NCI-H748 (cell line): ENCODE measurements at regions not wholly inside any gene's neighbourhood (a gene's known extent, or its start where the extent isn't known, plus 50 kb on each side); places are given as distances from the start of the nearest gene placed in this dataset.

Source experiments
- DNase-seq: peaks from one replicate; lab custom pipeline; 2025; ENCODE audit not compliant: unreplicated experiment; lab: John Stamatoyannopoulos, UW

DNA sequence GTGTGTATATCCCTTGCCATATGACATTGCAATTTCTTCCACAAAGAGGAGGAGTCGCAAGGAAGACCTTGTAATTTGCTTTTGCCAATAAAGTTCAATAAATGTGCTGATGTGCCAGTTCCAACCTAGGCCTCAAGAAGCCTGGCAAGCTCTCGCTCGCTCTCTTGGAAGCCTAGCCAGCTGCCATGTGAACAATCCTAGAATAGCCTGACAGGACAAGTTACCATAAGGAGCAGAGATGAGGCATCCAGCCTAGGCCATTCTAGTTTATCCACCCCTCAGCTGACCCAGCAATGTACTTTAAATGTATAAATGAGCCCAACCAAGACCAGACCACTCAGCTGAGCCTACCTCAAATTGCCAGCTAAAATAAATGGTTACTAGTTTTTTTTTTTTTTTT, 145.7 kb upstream of the QRFPR start:
- DNase-seq: no peak

DNA sequence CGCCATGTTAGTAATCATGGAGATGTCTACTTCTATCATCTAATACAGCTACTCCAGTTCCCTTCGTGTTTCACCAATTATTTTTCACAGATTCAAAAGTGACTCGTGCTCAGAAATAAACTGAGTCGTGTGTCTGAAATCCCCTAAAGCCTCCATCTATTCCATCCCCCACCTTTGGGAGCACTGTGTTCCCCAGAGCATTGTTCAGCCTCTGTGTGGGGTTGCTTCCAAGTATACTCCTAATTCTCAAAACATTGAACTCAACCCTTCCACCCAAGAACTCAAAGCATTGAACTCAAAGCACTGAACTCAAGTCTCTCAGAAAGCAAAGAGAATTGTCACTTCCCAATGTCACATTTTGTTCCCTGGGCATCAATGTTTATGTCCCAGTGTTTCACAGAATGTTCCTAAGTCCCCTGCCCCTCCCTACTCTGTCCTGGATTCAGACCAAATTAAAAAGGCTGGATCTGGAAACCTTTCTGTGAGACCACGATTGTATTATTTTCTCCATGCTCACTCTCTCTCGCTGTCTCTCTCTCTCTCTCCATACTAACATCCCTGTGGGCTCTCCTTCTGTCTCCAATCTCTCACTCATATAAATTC, 138.5 kb upstream of the QRFPR start:
- DNase-seq: no peak

DNA sequence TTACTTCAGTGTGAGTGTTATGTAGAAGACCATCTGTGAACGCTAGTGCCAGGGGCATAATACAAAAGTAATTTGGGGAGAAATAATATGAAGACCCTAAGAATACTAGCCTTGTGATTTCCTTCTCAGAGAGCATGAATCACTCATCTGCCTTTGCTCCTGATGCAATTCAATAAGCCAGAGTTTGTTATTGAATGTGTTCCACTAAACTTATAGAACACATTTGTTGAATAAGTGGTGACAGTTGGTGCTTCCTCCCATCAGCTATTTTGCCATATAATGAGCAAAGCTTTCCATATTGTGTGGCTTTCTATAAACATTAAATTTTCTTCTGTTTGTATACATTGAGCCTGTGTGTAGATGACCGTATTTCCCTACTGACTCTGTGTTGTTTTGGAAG, 136.4 kb upstream of the QRFPR start:
- no peak for DNase-seq

DNA sequence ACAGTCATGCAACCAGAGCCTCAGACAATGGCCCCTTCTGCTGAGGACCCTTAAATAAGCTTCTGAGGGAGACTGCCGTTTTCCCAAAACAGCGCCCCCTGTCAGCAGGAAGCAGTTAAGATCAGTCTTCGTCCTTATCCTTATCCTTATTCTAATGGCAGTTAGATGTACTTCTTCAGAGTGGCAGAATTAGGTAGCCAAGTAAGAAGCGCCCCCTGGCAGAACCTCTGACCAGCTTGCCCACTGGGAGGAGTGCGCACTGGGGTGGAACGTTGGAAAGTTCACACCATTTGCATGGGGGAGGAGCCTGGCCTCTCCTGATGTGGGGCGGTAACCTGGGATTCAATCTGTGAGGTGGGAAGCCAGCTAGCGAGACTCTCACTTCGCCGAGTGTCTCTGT, 133.6 kb upstream of the QRFPR start:
- no peak for DNase-seq

DNA sequence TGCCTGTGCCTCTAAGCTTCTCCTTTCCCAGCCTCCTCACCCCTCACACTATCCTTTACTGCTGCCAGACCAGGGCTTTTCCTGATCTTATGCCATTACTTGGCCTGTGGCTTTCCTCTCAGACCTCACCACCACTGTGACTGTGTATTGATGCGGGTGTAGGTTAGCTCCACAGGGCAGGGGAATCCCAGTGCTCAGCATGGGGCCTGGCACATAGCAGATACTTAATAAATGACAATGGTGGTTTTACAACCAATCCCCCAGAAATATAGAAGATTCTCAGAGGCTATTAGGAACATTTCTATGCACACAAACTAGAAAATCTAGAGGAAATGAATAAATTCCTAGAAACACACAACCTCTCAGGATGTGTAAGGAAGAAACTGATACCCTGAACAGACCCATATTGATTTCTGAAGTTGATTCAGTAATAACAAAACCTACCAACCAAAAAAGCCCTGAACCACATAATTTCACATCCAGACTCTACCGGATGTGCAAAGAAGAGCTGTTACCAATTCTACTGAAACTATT, 129.6 kb upstream of the QRFPR start:
- DNase-seq: no peak

DNA sequence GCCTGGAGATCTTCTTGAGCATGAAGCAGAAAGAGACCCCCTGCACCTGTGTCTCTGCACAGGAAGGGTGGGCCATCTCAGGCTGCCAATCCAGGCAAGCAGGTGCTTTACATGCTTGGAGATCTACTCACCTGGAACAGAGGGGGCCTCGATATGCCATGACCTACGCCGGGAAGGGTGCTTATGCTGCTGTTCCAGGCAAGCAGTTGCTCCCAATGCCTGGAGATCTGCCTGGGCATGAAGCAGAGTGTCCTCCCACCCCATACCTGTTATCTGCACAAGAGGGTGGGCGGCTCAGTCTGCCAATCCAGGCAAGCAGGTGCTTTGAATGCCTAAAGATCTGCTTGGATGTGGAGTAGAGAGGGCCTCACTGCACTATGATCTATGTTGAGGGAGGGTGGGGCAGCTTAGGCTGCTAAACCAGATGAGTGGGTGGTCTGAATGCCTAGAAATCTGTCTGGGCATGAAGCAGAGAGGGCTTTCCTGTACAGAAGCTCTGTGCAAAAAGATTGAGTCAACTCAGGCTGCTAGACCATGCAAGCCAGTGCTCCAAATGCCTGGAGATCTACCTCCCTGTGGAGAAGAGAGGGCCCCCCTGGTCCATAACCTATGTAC, 104.5 kb upstream of the QRFPR start:
- no peak for DNase-seq

DNA sequence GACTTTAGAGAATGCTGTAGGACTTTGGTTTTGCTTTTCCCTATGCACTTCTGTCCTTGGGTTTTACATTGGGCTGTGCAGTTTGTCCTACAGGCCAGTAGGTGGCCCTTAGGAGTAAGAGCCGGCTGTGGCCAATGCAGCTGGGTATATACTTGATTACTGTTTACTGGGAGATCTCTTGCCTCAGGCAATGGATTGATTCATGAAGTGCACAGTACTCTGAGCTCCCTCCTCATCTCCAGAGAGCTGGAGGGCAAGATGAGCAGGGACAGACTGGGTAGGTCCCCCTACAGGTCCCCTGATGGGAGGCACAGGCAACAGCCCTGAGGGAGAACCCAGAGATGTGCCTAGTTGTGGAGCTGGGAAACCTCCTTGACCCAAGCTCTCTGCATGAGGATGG, 103.8 kb upstream of the QRFPR start:
- peak; percentile 50 for DNase-seq

DNA sequence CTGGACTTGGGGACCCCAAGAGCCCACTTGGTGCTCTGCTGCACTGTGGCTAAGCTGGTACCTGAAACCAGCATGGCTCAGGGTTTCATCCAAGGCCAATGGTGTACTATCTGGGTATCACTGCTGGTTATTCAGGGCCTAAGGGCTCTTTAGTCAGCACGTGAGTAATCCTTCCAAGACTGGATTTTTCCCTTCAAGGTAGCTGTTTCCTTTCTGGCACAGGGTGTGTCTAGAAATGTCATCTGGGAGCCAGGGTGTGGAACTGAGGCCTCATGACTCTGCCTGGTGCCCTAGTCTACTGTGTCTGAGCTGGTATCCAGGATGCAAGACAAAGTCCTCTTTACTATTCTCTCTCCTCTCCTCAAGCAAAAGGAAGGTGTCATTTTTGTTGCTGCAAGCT, 99.0 kb upstream of the QRFPR start:
- DNase-seq: no peak

DNA sequence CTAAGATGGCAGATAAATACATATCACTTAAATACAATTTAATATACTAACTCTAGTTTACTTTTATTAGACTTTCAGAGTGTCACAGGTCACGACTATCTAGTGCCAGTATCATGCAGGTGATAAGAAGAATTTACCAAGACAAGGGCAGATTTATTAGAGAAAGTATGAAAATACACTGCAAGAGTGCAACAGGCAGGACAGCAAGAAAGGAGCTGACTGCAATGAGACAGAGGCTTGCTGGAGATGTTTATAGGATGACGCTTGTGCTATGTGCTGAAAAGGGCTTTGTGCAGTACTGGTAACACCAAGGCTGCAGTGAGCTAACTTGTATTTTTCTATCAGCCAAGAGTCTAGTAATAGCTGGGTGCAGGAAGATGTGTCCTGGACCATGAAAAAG, 96.7 kb upstream of the QRFPR start:
- DNase-seq: no peak

DNA sequence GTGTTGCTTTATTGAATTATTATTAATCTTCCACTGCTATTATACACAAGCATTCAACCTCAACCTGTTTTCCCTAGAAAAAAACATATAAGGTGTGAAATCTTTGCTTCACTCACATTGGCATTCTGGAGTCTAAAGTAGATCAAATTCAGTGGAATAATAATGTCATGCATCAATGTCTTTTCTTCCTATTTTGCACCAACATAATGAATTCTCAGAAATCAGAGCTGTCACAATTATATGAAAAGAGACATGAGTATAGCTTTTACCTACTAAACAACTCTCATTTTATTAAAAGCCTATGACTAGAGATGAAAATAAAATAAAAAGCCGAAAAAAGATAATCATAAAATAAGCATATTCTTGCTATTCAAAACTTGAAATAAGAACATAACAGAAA, 96.3 kb upstream of the QRFPR start:
- no peak for DNase-seq

DNA sequence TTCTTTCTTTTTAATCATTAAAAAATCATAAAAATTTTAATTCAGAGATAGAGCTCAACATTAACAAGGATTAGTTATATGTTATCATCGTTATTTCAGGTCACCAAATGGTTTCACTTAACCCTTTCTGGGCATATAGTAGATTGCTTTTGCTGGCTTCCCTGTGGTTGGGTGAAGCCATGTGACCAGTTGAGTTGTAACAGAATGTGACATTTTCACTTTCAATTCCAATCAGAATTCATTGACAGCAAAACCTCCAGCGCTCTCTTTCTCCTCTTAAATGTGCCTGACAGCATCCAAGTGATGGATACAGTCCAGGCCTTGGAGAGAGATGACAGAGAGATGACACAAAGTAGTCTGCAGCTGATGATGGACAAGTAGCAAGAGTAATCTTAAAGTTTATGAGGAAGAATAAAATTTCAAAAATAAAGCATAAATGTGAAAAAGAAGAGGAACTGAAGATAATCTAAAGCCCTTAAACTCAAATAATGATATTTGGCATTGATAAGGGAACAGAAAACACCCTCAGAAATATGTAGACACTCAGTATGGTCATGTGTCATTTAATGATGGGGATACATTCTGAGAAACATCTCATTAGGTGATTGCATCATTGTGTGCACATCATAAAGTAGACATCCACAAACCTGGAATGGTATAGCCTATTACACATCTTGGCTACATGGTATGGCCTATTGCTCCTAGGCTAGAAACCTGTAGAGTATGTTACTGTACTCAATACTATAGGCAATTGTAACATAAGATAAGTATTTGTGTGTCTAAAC, 92.3 kb upstream of the QRFPR start:
- no peak for DNase-seq

DNA sequence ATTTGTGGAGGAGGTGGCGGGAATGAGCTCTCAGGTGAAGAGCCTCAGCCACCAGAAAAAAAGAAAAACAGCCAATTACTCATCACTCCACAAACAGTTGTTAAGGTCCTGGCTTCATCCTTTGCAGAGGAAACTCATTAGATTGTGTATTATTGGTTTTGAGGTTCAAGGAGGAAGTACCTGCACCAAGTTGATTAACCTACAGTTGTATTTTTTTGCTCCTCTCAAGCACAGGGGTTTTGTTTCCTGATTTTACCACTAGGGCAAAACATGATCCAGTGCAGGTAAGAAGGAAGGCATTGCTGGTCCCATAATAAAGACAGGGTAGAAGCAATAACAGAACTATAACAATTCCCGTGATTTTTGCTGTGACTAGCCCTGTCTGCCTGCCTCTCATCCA, 84.0 kb upstream of the QRFPR start:
- DNase-seq: no peak

DNA sequence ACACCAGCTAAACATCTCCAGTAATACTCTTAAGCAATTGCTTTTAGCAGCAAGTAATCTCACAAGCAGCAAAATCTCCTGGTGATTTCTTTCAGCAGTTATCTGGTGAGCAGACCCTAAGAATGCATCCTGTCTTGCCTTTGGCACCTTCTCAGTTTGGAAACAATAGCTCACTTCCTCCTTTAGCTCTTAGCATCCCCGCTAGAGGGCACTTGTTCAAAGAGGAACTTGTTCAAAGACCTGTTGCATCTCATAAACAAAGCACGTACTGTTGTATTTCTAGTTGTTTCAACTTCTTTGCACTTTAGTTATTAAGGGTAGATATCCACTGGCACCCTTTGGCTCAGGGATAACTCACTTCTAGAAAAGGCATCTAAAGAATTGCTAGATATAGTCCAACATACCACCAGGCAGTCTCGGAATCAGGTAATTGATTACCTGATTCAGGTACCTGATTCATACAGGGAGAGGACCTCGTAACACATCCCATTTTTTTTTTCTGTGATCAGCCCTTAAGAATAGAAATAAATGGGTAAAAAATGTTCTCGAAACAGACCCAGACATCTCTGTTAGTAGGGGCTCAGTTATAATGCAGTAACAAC, 81.9 kb upstream of the QRFPR start:
- peak; percentile 57 for DNase-seq

DNA sequence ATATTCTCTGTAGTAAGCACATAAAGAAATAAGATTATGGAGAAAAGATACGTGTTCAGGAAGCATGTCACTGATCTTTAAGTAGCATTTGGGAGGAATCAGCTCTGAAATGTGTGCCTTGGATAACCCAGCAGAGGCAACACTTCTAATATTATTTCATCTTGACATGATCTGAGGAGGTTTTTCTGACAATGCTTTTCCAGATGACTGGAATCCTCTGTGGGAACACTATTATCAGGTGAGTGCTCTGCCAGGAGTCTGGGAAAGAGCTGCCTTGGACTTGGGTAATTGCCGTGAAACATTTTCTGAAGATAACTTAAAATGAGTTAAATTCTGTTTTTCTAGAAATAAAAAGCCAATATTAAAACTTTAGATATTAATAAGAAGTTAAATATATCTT, 78.2 kb upstream of the QRFPR start:
- DNase-seq: no peak

DNA sequence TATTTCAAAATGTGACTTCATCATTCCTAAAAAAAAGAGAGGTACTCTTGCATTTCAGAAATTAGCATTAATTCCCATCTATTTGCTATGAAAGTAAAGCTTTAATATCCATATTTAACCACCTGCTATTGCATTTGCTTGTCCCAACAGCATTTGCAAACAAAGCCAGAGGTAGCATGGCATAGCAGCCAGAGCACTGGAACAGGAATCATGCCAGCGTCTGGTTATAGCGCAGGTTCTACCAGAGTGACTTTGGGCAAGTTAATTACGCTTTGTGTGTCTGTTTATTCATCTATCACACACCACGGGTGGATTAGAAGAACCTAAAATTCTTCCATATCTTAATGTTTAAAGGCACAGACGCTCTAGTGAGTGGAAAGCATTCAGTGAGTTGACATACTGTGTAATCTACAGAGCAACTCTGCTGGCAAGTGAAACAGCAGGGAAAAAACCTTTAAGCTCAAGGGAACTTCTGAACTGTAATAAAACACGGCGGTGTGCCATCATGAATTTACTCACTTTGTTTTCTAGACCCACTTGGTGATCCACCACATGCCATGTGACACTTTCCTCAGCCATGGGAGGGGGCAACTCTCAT, 76.6 kb upstream of the QRFPR start:
- DNase-seq: no peak

DNA sequence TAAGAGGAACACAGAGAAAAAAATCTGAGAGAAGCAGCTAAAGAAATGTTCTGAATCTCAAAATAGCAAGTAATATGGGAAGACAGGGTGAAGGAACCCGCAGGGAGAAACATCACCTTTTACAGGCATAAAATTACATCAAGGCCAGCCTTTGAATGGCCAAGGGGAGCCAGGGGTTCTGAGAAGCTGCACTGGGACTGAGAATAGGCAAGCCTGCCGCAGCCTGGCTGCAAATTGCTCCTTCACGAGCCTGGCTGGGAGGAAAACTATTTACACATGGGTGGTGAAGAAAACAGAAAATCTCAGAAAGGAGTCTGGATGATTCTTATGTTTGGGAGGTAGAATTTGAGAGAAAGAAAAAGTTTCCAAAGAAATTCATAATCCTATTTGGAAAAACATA, 74.5 kb upstream of the QRFPR start:
- no peak for DNase-seq

DNA sequence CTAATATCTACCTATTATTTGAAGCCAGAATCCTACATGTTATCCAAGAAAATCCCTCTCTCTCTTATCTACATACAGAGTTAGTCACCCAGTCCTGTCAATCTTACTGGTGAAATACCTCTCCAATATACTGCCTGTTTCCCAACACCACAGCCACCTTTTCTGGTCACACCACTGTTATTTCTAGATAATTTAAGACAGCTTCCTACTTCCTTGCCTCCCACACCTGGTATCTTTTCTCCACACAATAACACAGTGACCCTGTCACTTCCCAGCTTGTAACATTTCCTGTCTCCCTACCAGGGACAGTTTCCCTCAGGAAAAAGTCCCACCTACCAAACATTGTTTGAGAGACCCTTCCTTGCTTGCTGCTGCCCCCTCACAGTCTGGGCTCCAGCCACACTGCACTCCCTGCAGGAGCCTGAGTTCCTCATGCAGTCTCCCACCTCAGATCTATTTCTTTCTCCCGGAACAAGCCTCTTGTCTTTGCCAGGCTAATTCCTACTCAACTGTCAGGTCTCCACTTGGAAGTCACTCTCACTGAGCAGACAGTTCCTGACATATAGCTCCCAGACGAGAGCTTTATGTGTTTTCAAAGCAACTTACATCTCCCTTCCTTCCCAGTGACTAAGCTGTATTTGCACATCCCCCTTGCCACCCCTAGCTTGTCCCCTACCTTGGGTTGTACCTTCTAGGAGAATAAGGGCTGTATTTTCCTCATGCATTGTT, 73.6 kb upstream of the QRFPR start:
- no peak for DNase-seq

DNA sequence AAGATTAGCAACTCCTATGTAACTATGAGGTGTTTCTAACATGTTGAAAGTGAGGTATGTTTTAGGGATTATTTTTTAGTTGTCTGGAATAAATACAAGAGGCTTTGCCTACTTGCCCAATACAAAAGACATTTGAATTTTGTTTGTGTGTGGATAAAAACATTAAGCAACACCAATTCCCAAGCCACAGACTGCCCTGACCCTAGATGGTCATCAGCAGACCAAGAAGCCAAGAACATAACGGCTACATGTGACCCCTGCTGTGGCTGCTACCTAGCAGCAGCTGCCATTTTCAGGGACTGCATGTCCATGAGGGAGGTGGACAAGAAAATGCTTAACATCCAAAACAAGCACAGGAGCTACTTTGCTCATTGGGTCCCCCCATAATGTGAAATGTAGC, 70.5 kb upstream of the QRFPR start:
- DNase-seq: no peak

DNA sequence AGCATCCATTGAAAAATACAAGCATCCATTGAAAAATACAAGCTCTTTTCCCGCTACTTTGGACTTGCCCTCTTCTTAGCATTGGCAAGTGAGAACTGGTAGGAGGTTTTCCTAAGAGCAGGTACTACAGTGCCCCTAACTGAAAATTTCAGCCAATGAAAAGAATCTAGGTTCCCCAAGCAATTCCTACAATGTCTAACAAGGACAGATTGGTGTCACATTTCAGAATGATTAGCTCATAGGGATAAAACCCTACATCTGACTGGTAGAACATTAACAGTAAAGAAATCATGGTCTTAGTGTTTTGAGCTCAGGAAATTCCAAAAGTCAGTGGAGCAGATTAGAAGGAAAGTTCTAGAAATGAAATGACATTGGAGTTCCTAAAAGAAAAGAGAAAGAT, 68.6 kb upstream of the QRFPR start:
- no peak for DNase-seq

DNA sequence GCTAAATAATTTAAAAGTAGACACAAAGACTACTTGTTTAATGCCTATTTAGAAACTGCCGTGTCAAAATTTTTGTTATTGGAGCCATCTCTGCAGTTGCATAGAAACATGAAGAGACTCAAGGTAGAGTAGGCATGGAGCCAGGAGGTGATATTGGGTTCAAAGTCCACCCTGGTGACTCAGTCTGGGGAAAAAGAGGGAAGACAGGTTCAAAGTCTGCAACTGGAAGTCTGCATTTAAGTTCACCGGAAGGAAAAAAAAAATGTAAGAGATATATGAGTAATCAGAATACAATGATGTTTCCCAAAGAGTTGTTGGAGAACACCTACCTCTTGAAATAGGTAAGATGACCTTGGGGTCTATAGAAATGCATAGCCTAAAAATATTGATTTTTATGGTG, 67.4 kb upstream of the QRFPR start:
- DNase-seq: no peak

DNA sequence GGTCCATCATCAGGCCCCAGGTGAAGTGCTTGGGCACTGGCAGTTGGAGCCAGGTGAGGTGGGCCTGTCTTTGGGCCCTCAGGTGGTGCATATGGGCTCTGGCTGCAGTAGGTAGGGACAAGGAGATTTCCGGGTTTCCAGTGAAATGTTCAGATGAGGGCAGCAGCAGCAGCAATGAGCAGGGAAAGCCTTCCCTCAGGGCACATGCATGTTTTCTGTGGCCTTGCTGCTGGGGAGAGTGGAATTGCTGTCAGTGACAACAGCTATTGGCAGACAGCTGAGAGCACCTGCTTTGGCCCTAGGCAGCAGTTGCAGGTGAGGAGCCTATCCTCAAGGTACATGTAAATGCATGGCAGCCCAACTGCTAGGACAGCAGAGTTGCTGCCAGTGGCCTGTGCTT, 58.9 kb upstream of the QRFPR start:
- DNase-seq: no peak
